GM12892 (cell line): ENCODE measurements at regions not wholly inside any gene's neighbourhood (a gene's known extent, or its start where the extent isn't known, plus 50 kb on each side); places are given as distances from the start of the nearest gene placed in this dataset.
"Not testable (repeated sequence)": the region's sequence is repeated elsewhere in the genome, so short reads cannot be mapped to it uniquely, and the experiment has no call there.

Experiments
- DNase-seq: peaks from one replicate; pipeline ENCODE4 v3.0.0; 2011; ENCODE audit not compliant: insufficient read length
- FAIRE-seq: peaks from 2 replicates; lab custom pipeline; 2011; peaks lifted over from hg19 to GRCh38; lab: Jason Lieb, UNC
- POLR2A ChIP-seq: IDR thresholded peaks from 2 replicates; pipeline ENCODE4 v1.6.1; 2011; ENCODE audit warnings: low read depth, low read length, control low read depth
- POLR2AphosphoS5 ChIP-seq: IDR thresholded peaks from 2 replicates; pipeline ENCODE4 v1.6.1; 2011; ENCODE audit warnings: low read depth, low read length, control low read depth
- TAF1 ChIP-seq: IDR thresholded peaks from 2 replicates; pipeline ENCODE4 v1.6.1; 2011; ENCODE audit warnings: low read depth, mild to moderate bottlenecking, control low read depth, low read length, borderline replicate concordance

- DNase-seq (no peak), FAIRE-seq (no peak)
- TF ChIP-seq POLR2A = no peak
These were observed 504.1 kb downstream of the RPL10L start for GRCh38 chr14:46147452-46147851.

DNA sequence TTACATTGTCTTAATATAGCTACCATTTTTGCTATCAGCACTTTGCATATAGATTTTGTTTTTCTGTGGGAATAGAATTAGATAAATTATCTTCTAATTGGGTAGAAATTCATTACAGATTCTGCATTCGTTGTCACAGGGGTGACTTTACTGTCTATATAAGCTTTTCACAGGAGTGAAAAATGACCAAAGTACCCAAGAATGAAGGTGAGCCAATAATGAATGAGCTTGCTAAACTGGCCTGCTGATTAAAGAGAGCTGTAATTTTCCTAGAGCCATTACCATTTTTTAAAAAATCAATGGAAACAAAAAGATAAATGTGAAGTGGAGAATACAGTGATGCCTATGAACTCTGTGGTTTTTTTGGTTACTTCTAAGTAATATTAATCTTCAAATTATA is 504.6 kb downstream of the RPL10L start:
- no peak for TF ChIP-seq TAF1
- no peak for TF ChIP-seq POLR2A
- TF ChIP-seq POLR2AphosphoS5 = no peak
- no peak for DNase-seq
- FAIRE-seq = no peak

GRCh38 chr14:46140445-46140844 is 511.1 kb downstream of the RPL10L start:
- TF ChIP-seq POLR2A (no peak), POLR2AphosphoS5 (no peak), TAF1 (no peak)
- no peak for FAIRE-seq
- DNase-seq = no peak

- FAIRE-seq (no peak), DNase-seq (no peak)
- TF ChIP-seq TAF1 (no peak), POLR2AphosphoS5 (no peak), POLR2A (no peak)
These were observed 511.9 kb downstream of the RPL10L start for GRCh38 chr14:46139649-46140048.

GRCh38 chr14:46137786-46138185 is 513.8 kb downstream of the RPL10L start:
- FAIRE-seq = no peak
- no peak for TF ChIP-seq POLR2AphosphoS5
- TF ChIP-seq TAF1 = no peak
- no peak for TF ChIP-seq POLR2A
- no peak for DNase-seq

DNA sequence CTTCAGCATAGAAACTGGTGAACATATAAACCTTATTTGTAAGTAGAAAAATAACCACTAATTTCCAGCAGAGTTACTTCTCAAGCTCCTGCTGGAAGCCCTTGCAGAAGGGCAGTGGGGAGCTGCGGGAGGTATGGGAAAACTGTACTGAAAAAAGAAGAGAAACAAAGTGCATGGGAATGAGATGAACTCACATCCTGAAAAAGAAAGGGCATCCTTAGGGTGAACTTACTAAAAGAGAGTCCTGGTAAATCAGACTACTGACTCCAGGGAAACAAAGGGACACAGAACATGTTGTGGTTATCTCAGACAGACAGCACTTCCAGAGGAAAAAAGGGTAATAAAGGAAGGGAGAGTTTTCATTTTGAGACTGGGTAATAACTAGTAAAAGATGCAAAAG is 515.1 kb downstream of the RPL10L start:
- DNase-seq (no peak), FAIRE-seq (no peak)
- TF ChIP-seq TAF1 (no peak), POLR2A (no peak), POLR2AphosphoS5 (no peak)

DNA sequence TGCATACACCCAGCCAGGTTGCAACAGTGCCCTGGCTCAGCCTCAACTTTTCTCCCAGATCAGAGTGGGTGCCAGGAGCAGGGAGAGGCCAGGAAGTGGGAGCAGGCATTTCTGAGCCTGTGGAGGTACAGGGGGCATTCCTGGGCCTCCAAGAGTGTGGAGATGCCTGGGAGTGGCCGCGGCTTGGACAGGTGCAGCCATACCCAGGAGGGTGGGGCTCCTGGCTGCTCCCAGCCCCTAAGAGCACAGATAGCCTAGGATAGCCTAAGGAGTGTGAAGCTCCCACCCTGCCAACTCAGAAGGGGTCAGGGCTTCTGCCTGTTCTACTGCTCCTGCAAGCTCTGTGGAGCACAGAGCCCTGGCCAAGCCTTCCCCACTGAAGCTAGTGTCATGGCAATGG is 543.4 kb downstream of the RPL10L start:
- no peak for FAIRE-seq
- no peak for TF ChIP-seq POLR2AphosphoS5
- TF ChIP-seq POLR2A = no peak
- no peak for TF ChIP-seq TAF1
- DNase-seq = no peak

DNA sequence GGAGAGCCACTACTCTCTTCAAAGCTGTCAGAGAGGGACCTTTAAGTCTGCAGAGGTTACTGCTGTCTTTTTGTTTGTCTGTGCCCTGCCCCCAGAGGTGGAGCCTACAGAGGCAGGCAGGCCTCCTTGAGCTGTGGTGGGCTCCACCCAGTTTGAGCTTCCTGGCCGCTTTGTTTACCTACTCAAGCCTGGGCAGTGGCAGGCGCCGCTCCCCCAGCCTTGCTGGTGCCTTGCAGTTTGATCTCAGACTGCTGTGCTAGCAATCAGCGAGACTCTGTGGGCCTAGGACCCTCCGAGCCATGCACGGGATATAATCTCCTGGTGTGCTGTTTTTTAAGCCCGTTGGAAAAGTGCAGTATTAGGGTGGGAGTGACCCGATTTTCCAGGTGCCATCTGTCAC is 550.7 kb downstream of the RPL10L start:
- DNase-seq, FAIRE-seq: not testable (repeated sequence)

GRCh38 chr14:46091819-46092218 is 559.8 kb downstream of the RPL10L start:
- FAIRE-seq = no peak
- DNase-seq = no peak
- TF ChIP-seq TAF1 = no peak
- TF ChIP-seq POLR2A = no peak
- no peak for TF ChIP-seq POLR2AphosphoS5

GRCh38 chr14:46087604-46088003 is 564.0 kb downstream of the RPL10L start:
- TF ChIP-seq POLR2AphosphoS5 = no peak
- no peak for TF ChIP-seq TAF1
- TF ChIP-seq POLR2A = no peak
- FAIRE-seq (no peak), DNase-seq (no peak)

DNA sequence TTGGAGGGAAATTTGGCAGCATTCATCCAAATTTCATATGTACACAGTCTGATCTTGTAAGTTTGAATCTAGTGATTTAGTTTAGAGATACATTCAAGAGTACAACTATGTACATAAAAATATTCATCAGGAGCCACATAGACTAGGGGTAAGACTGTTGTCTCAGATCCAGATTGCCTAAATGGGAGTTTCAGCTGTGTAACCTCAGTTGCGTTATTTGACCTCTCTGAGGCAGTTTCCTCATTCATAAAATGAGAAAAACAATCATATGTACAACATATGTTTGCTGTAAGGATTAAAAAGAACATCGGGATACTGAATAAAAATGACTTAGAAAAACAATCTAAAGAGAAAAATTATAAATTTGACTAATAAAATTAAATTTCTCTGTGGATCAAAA is 577.5 kb downstream of the RPL10L start:
- TF ChIP-seq TAF1 (no peak), POLR2A (no peak), POLR2AphosphoS5 (no peak)
- DNase-seq (no peak), FAIRE-seq (no peak)

DNA sequence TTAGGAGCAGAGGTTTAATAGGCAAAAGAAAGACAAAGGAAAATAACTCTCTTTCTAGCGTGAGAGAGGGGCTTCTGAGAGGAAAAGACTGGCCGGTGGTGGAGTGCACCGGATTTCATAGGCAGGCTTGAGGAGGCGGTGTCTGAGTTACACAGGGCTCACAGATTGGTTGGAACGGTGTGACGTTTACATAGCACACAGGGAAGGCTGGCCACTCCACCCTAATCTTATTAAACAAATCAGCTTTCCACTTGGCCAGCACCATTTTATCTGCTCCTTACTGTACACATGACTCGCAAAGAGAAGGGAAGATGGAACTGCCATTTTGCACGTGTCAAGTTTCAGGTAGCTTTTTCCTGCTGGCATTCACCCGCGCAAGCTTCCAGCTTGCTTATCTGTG is 587.7 kb downstream of the RPL10L start:
- no peak for DNase-seq
- TF ChIP-seq POLR2AphosphoS5 (no peak), POLR2A (no peak), TAF1 (no peak)
- no peak for FAIRE-seq

DNA sequence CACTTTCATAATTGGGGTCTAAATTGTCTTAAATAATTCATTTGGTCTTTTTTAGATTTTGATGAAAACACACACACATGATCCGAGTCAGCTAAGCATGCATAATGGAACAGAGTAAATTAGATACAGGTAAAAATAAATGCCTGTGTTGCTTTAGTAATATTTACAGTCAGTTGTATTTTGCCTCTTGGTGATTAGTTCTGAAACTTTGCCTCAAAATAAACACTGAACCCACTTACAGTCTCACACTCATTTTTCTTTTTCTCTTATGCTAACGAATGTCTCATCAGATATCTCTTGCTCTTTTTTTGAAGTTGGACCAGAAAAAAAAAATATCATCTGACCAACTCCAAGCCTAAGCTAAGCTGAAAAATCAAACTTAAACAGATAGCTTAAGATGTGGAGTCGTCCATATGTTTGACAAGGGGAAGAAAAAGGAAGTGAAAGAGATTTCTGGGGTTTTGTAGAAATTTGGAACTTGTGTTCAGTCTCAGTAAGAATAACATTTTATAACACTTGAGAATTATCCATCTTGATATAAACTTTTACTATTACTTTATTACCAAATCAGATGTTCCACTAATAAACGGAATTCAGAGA is 592.5 kb downstream of the RPL10L start:
- DNase-seq (no peak), FAIRE-seq (no peak)
- no peak for TF ChIP-seq POLR2A
- no peak for TF ChIP-seq TAF1
- no peak for TF ChIP-seq POLR2AphosphoS5
